ENCODE measurements at regions not wholly inside any gene's neighbourhood (a gene's known extent, or its start where the extent isn't known, plus 50 kb on each side); places are given as distances from the start of the nearest gene placed in this dataset.

GRCh38 chr1:114323959-114324661 lies 170.4 kb upstream of the SYT6 start:
- intact Hi-C loops (cut with DNase I) = no loop called here
- Histone ChIP-seq H3K27me3 (ENCODE audit: insufficient read depth in 3 of 3, low read length in 2 of 3) (peaks cover 0 to 4% (median 0%) of the 10 kb centered on the region in 3 donors), H3K4me1 (no peaks in the 10 kb centered on the region), H3K9me3 (no peaks in the 10 kb centered on the region), H3K36me3 (ENCODE audit: insufficient read depth in 1 of 2, low read depth in 1 of 2) (no peaks in the 10 kb centered on the region), H3K27ac (no peak overlapping the region), H3K4me3 (no peak overlapping the region)
- ATAC-seq (no peak), DNase-seq (no peak)
- 77 to 79% (median 78%) methylated on average over 15 of the region's 15 CpGs for WGBS, 3 donors
- TF ChIP-seq CTCF (IDR thresholded peaks at IDR 0.05) = no peak

DNA sequence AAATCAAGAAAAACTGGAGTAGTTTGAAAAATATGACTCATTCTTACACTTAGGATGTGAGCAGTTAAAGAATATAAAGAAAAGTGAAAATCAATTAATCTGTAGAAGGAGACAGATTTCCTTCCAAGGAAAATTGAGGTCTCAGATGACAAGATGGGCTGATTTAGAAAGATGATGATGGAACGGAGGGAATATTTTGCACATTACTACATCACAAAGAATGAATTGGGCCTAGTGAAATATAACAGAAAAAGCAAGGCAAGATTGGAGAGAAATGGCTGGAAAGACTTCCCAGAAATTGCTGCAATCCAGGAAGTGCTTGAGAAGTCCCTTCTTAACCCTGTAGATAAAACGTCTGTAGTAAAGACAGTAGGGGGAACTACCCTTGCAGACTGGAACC lies 169.1 kb upstream of the SYT6 start:
- ATAC-seq (no peak), DNase-seq (no peak)
- H3K27me3 ChIP-seq (ENCODE audit: insufficient read depth in 3 of 3, low read length in 2 of 3) = peaks cover 0 to 4% (median 0%) of the 10 kb centered on the region in 3 donors
- H3K4me1 ChIP-seq = no peaks in the 10 kb centered on the region
- no peak for TF ChIP-seq CTCF (IDR thresholded peaks at IDR 0.05)
- intact Hi-C loops (cut with DNase I) = no loop called here
- no peaks in the 10 kb centered on the region for H3K36me3 ChIP-seq (ENCODE audit: insufficient read depth in 1 of 2, low read depth in 1 of 2)
- H3K4me3 ChIP-seq = no peak overlapping the region
- no peaks in the 10 kb centered on the region for H3K9me3 ChIP-seq
- WGBS, 3 donors = 76 to 79% (median 77%) methylated on average over 2 of the region's 2 CpGs
- no peak overlapping the region for H3K27ac ChIP-seq

- 73 to 82% (median 80%) methylated on average over 3 of the region's 3 CpGs for WGBS, 3 donors
- no peaks in the 10 kb centered on the region for H3K9me3 ChIP-seq
- intact Hi-C loops (cut with DNase I) = no loop called here
- no peak overlapping the region for H3K4me3 ChIP-seq
- TF ChIP-seq CTCF (IDR thresholded peaks at IDR 0.05) = no peak
- H3K4me1 ChIP-seq = no peaks in the 10 kb centered on the region
- ATAC-seq (no peak), DNase-seq (no peak)
- no peaks in the 10 kb centered on the region for H3K36me3 ChIP-seq (ENCODE audit: insufficient read depth in 1 of 2, low read depth in 1 of 2)
- H3K27me3 ChIP-seq (ENCODE audit: insufficient read depth in 3 of 3, low read length in 2 of 3) = peaks cover 0 to 4% (median 0%) of the 10 kb centered on the region in 3 donors
- no peak overlapping the region for H3K27ac ChIP-seq
Observed at GRCh38 chr1:114322207-114322606, 168.5 kb upstream of the SYT6 start.

GRCh38 chr1:114320586-114320985 lies 166.9 kb upstream of the SYT6 start:
- no peak for ATAC-seq
- H3K9me3 ChIP-seq = no peaks in the 10 kb centered on the region
- intact Hi-C loops (cut with DNase I) = no loop called here
- peaks cover 0 to 4% (median 0%) of the 10 kb centered on the region in 3 donors for H3K27me3 ChIP-seq (ENCODE audit: insufficient read depth in 3 of 3, low read length in 2 of 3)
- TF ChIP-seq CTCF (IDR thresholded peaks at IDR 0.05) = no peak
- H3K27ac ChIP-seq = no peak overlapping the region
- DNase-seq = no peak
- no peak overlapping the region for H3K4me3 ChIP-seq
- no peaks in the 10 kb centered on the region for H3K4me1 ChIP-seq
- no peaks in the 10 kb centered on the region for H3K36me3 ChIP-seq (ENCODE audit: insufficient read depth in 1 of 2, low read depth in 1 of 2)

DNA sequence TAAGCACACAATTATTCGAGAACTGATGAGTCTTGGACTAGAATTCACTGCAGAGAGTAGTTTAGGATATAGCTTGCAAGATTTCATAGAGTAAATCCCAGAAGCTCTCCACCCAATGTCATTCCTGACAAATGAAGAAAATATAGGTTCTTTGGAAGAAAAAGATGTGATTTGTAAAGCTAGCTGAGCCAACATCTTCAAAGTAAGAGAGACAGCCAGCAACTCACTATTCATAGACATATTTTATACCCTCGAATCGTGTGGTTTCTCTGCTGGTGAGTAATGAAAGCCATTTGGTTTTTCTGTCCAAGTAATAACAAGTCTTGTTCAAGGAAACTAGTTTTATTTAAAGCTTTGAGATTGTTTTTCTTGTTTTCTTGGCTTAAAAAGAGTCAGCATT lies 165.7 kb upstream of the SYT6 start:
- Histone ChIP-seq H3K27ac (no peak overlapping the region), H3K4me1 (no peaks in the 10 kb centered on the region), H3K36me3 (ENCODE audit: insufficient read depth in 1 of 2, low read depth in 1 of 2) (no peaks in the 10 kb centered on the region), H3K4me3 (no peak overlapping the region), H3K9me3 (no peaks in the 10 kb centered on the region), H3K27me3 (ENCODE audit: insufficient read depth in 3 of 3, low read length in 2 of 3) (peaks cover 0 to 4% (median 0%) of the 10 kb centered on the region in 3 donors)
- no peak for DNase-seq
- no peak for ATAC-seq
- no peak for TF ChIP-seq CTCF (IDR thresholded peaks at IDR 0.05)
- WGBS, 3 donors = 55 to 57% (median 56%) methylated on average over 3 of the region's 3 CpGs
- intact Hi-C loops (cut with DNase I) = no loop called here
